Activated B cell treated with CpG ODN at 0.5 μM for 24 hours (primary cell): ENCODE measurements at regions not wholly inside any gene's neighbourhood (a gene's known extent, or its start where the extent isn't known, plus 50 kb on each side); places are given as distances from the start of the nearest gene placed in this dataset.

Experiments
- ATAC-seq: fragments of 200-7000 bp; cut with Tn5 transposase; one replicate; pipeline ENCODE4 v1.10.0; 2021; ENCODE audit warnings: low read depth, mild to moderate bottlenecking, moderate library complexity
- CTCF ChIA-PET: fragments of 350-600 bp; sonication (Branson Sonifier 250); formaldehyde crosslinking; loops from one replicate; lab custom pipeline; 2021; ENCODE audit warnings: antibody characterized with exemption; lab: Charles Lee
- POLR2A ChIA-PET: fragments of 350-600 bp; sonication (Branson Sonifier 250); formaldehyde crosslinking; loops from one replicate; lab custom pipeline; 2021; ENCODE audit warnings: antibody characterized with exemption; lab: Charles Lee
- DNase-seq: peaks from one replicate; pipeline ENCODE4 v3.0.0; 2022
- H3K27ac Mint-ChIP-seq: one replicate; pipeline ENCODE4 v1.8.0; 2020; ENCODE audit warnings: mixed read lengths
- H3K27me3 Mint-ChIP-seq: one replicate; pipeline ENCODE4 v1.8.0; 2021; ENCODE audit warnings: mixed read lengths
- H3K36me3 Mint-ChIP-seq: one replicate; pipeline ENCODE4 v1.8.0; 2021; ENCODE audit warnings: low read depth, mixed read lengths
- H3K4me1 Mint-ChIP-seq: one replicate; pipeline ENCODE4 v1.8.0; 2021; ENCODE audit warnings: mixed read lengths
- H3K4me3 Mint-ChIP-seq: one replicate; pipeline ENCODE4 v1.8.0; 2020; ENCODE audit warnings: mild to moderate bottlenecking, mixed read lengths
- H3K9me3 Mint-ChIP-seq: one replicate; pipeline ENCODE4 v1.8.0; 2020; ENCODE audit warnings: mixed read lengths
- intact Hi-C: fragments of 100-400 bp; cut with micrococcal nuclease; formaldehyde crosslinking; loops from one replicate; pipeline ENCODE4 v1.15.1; 2024
- TF ChIP-seq, protein P1 (sequence below): fragments of 200-600 bp; IDR thresholded peaks from one replicate; pipeline ENCODE4 v1.8.0; 2022; ENCODE audit warnings: antibody characterized with exemption, mild to moderate bottlenecking

DNA sequence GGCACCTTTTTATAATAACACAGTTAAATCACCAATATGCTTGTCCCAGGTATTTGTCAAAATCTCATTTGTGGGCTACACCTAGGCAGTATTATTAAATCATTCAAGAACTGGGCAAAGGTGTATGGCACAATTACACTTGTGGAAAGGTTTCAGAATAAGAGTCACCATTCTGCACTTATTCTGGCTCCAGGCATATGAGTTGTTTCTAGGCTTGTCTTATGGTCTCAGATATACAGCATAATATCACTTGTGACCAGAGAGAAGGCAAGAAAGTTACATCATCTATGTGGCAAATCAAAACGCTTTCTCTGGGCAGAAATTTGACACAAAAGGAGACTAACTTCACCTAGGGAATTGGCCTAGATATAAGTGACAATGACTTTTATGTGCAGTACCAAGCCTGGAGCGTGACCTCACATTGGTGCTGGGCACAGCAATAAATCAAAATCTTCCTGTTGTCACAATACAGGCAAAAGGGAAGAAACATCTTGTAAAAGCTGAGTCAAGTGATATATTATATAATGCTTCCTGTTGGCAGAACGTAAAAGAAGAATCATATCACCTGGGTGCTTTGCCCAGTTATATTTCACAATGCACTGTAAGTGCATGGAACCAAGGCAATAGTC lies 959.9 kb upstream of the AMELY start:
- no peaks in the 10 kb centered on the region for H3K9me3 Mint-ChIP-seq
- H3K4me3 Mint-ChIP-seq = no peak overlapping the region
- no peak for ATAC-seq
- ChIA-PET POLR2A (no interaction called here), CTCF (no interaction called here)
- no peak overlapping the region for H3K27ac Mint-ChIP-seq
- no peak for DNase-seq
- intact Hi-C loops = loop anchor here (10.0 kb wide), 1 partner anchor 907 kb away; no protein-coding TSS in a partner anchor
- H3K36me3 Mint-ChIP-seq = no peaks in the 10 kb centered on the region
- no peaks in the 10 kb centered on the region for H3K27me3 Mint-ChIP-seq
- TF ChIP-seq, protein P1, sequence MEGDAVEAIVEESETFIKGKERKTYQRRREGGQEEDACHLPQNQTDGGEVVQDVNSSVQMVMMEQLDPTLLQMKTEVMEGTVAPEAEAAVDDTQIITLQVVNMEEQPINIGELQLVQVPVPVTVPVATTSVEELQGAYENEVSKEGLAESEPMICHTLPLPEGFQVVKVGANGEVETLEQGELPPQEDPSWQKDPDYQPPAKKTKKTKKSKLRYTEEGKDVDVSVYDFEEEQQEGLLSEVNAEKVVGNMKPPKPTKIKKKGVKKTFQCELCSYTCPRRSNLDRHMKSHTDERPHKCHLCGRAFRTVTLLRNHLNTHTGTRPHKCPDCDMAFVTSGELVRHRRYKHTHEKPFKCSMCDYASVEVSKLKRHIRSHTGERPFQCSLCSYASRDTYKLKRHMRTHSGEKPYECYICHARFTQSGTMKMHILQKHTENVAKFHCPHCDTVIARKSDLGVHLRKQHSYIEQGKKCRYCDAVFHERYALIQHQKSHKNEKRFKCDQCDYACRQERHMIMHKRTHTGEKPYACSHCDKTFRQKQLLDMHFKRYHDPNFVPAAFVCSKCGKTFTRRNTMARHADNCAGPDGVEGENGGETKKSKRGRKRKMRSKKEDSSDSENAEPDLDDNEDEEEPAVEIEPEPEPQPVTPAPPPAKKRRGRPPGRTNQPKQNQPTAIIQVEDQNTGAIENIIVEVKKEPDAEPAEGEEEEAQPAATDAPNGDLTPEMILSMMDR = no peak
- no peaks in the 10 kb centered on the region for H3K4me1 Mint-ChIP-seq

DNA sequence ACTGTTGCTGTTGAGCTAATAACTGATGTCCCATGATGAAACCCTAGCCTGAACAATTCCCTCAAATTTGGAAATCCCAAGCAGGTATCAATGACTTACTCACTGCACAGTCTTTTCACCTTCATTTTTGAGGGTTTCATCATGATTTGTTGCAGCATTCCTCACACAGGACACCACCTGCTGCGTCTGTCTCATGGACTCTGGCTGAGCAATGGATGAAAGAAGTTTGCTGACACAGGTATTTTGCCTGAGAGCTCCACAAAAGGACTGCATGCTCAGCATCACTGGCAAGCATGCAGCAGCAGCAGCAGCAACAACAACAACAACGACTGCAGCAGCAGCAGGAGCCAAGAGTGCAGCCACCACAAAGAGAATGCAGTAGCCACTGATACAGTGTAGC lies 955.4 kb upstream of the AMELY start:
- ChIA-PET CTCF (no interaction called here), POLR2A (no interaction called here)
- no peaks in the 10 kb centered on the region for H3K36me3 Mint-ChIP-seq
- intact Hi-C loops = no loop called here
- H3K4me1 Mint-ChIP-seq = no peaks in the 10 kb centered on the region
- H3K9me3 Mint-ChIP-seq = no peaks in the 10 kb centered on the region
- ATAC-seq = no peak
- H3K4me3 Mint-ChIP-seq = no peak overlapping the region
- no peak overlapping the region for H3K27ac Mint-ChIP-seq
- no peaks in the 10 kb centered on the region for H3K27me3 Mint-ChIP-seq
- no peak for DNase-seq
- TF ChIP-seq, protein P1 = no peak

DNA sequence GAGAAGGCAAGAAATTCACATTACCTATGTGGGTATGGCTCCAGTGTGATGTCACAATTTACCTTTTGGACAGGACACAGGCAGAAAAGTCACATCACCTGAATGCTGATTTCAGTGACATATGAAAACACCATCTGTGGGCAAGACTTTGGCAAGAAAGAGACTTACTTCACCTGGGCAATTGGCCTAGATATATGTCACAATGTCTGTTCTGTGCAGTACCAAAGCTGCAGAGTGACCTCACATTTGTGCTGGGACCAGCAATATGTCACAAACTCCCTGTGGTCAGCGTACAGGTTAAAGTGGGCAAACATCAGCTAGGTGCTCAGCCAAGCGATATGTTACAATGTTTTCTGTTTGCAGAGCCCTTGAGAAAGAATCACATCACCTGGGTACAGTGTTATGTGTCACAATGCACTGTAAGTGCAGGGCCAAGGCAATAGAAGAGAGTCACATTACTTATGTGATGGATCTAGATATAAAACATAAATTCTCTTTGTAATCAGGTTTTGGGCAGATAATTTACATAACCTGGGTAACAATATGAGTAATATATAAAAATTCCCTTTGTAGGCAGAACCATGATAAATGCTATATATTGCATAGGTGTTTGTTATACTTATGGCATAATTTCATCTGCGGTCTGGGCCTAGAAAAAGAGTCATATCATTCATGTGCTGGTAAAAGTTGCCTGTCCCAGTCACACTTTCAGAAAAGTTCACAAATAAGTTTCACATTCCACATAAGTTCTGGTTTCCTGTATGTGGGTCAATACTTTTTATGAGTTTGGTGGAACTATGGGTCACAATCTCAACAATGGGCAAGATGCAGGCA lies 949.4 kb upstream of the AMELY start:
- ATAC-seq (no peak), DNase-seq (no peak)
- POLR2A ChIA-PET = no interaction called here
- H3K9me3 Mint-ChIP-seq = no peaks in the 10 kb centered on the region
- H3K4me1 Mint-ChIP-seq = no peaks in the 10 kb centered on the region
- no peak overlapping the region for H3K4me3 Mint-ChIP-seq
- intact Hi-C loops = no loop called here
- TF ChIP-seq, protein P1 = no peak
- no peak overlapping the region for H3K27ac Mint-ChIP-seq
- H3K36me3 Mint-ChIP-seq = no peaks in the 10 kb centered on the region
- CTCF ChIA-PET = no interaction called here
- H3K27me3 Mint-ChIP-seq = no peaks in the 10 kb centered on the region

DNA sequence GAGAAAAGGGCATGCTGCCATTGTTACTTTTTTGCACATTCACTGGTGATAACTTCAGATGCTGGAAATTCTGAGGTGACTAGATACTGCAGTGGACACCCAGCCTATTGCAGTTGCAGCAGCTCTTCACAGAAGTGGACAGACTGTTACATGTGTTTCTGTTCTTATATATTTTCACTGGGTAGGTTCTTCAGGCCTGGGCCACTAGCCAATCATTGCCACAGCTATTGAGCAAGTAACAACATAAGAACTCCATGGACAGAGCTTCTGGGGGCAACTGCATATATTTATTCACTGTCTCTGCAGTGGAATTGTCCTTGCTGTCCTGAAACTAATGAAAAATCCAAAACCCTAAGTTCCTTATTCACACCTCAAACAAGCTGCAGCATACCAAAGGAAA lies 938.6 kb upstream of the AMELY start:
- intact Hi-C loops = no loop called here
- ChIA-PET CTCF (no interaction called here), POLR2A (no interaction called here)
- Mint-ChIP-seq H3K27me3 (no peaks in the 10 kb centered on the region), H3K36me3 (no peaks in the 10 kb centered on the region), H3K4me1 (no peaks in the 10 kb centered on the region), H3K27ac (no peak overlapping the region), H3K4me3 (no peak overlapping the region), H3K9me3 (no peaks in the 10 kb centered on the region)
- TF ChIP-seq, protein P1 = no peak
- ATAC-seq = no peak
- DNase-seq = no peak

DNA sequence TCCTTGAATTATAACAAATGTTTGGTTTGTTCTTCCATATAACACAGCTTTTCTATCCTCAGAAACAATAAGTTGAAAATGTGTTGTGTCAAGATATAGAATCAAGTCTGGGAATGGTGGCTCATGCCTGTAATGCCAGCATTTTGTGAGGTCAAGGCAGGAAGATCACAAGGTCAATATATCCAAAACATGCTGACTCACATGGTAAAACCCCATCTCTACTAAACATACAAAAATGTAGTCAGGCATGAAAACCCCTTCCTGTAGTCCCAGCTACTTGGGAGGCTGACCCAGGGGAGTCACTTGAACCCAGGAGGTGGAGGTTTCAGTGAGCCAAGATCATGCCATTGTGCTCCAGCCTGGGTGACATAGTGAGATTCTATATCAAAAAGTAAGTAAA lies 934.2 kb upstream of the AMELY start:
- no peak overlapping the region for H3K4me3 Mint-ChIP-seq
- H3K27me3 Mint-ChIP-seq = peaks cover 5% of the 10 kb centered on the region
- H3K27ac Mint-ChIP-seq = no peak overlapping the region
- TF ChIP-seq, protein P1 = no peak
- intact Hi-C loops = no loop called here
- POLR2A ChIA-PET = no interaction called here
- H3K9me3 Mint-ChIP-seq = no peaks in the 10 kb centered on the region
- DNase-seq = no peak
- H3K4me1 Mint-ChIP-seq = no peaks in the 10 kb centered on the region
- no peak for ATAC-seq
- no peaks in the 10 kb centered on the region for H3K36me3 Mint-ChIP-seq
- CTCF ChIA-PET = no interaction called here
